ENCODE measurements at regions not wholly inside any gene's neighbourhood (a gene's known extent, or its start where the extent isn't known, plus 50 kb on each side); places are given as distances from the start of the nearest gene placed in this dataset.

DNA sequence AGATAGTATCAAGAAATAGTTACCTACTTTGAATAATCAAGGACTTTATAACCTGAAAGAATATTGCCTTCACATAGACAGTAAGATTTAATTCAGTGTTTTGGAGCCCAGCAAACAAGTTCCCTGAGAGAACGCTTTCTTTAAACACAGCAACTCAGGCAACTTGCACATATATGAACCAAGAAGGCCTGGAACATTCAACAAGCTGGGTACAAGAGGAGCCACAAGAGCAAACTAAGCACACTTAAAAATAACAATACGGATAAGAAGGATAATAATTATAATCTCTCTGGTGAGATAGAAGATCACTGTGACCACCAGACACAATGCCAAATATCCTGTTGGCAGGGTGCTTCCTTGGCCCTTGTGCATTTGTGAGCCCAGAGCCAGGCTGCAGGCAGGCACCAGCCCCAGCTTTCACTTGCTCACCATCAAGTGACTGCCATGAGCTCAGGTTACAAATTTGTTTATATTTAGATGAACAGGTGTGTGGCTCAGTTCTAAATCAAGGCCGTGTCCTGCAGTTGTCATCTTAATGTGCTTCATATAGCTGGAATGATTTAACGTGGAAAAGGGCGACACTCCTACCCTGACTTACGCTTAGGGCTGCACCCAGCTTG, 446.6 kb downstream of the IRS1 start:
- no peaks in the 10 kb centered on the region for H3K27me3 ChIP-seq (ENCODE audit: control insufficient read depth in 3 of 3, insufficient read depth in 3 of 3, low read length in 2 of 3)
- H3K4me1 ChIP-seq (ENCODE audit: control insufficient read depth in 5 of 5, insufficient read depth in 5 of 5, low read length in 5 of 5) = peaks cover 0 to 13% (median 6%) of the 10 kb centered on the region in 5 donors
- TF ChIP-seq, protein P1, sequence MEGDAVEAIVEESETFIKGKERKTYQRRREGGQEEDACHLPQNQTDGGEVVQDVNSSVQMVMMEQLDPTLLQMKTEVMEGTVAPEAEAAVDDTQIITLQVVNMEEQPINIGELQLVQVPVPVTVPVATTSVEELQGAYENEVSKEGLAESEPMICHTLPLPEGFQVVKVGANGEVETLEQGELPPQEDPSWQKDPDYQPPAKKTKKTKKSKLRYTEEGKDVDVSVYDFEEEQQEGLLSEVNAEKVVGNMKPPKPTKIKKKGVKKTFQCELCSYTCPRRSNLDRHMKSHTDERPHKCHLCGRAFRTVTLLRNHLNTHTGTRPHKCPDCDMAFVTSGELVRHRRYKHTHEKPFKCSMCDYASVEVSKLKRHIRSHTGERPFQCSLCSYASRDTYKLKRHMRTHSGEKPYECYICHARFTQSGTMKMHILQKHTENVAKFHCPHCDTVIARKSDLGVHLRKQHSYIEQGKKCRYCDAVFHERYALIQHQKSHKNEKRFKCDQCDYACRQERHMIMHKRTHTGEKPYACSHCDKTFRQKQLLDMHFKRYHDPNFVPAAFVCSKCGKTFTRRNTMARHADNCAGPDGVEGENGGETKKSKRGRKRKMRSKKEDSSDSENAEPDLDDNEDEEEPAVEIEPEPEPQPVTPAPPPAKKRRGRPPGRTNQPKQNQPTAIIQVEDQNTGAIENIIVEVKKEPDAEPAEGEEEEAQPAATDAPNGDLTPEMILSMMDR (IDR thresholded peaks at IDR 0.05; ENCODE audit: control extremely low read depth, extremely low read depth) = no peak
- H3K36me3 ChIP-seq (ENCODE audit: control insufficient read depth in 4 of 4, insufficient read depth in 4 of 4, low read length in 4 of 4) = no peaks in the 10 kb centered on the region
- H3K9ac ChIP-seq (ENCODE audit: insufficient read depth in 1 of 2, low read length in 2 of 2) = no peak overlapping the region
- no peak for DNase-seq
- H3K9me3 ChIP-seq (ENCODE audit: control insufficient read depth in 4 of 4, insufficient read depth in 3 of 4, low read length in 3 of 4) = no peaks in the 10 kb centered on the region
- ATAC-seq (ENCODE audit: insufficient read depth, low FRiP score) = no peak
- 87 to 89% methylated on average over 6 of the region's 6 CpGs for WGBS, 2 donors
- no peak overlapping the region for H3K27ac ChIP-seq (ENCODE audit: low read depth in 1 of 2, low read length in 1 of 2)
- no peak overlapping the region for H3K4me3 ChIP-seq

DNA sequence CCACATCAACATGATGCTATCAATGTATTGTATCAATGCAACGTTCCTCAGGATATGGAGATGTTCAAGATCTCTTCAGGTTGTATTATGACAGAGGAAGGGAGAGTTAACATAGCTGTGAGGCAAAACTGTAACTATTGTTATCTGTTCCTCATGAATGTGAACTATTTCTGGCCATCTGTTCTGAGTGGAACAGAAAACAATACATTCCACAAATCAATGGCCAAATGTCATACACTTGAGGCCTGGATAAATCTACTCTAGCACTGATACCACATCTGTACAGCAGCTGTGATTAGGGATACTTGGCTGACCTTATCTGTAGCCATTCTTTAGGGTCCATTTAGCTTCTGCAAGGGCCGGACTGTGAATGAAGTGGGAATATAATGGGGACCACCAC, 447.9 kb downstream of the IRS1 start:
- Histone ChIP-seq H3K27ac (ENCODE audit: low read depth in 1 of 2, low read length in 1 of 2) (no peak overlapping the region), H3K9ac (ENCODE audit: insufficient read depth in 1 of 2, low read length in 2 of 2) (no peak overlapping the region), H3K4me1 (ENCODE audit: control insufficient read depth in 5 of 5, insufficient read depth in 5 of 5, low read length in 5 of 5) (peaks cover 0 to 20% (median 6%) of the 10 kb centered on the region in 5 donors), H3K9me3 (ENCODE audit: control insufficient read depth in 4 of 4, insufficient read depth in 3 of 4, low read length in 3 of 4) (no peaks in the 10 kb centered on the region), H3K36me3 (ENCODE audit: control insufficient read depth in 4 of 4, insufficient read depth in 4 of 4, low read length in 4 of 4) (no peaks in the 10 kb centered on the region), H3K27me3 (ENCODE audit: control insufficient read depth in 3 of 3, insufficient read depth in 3 of 3, low read length in 2 of 3) (no peaks in the 10 kb centered on the region), H3K4me3 (no peak overlapping the region)
- ATAC-seq (ENCODE audit: insufficient read depth, low FRiP score) (no peak), DNase-seq (no peak)
- 79 to 86% methylated on average over 2 of the region's 2 CpGs for WGBS, 2 donors
- TF ChIP-seq, protein P1 (IDR thresholded peaks at IDR 0.05; ENCODE audit: control extremely low read depth, extremely low read depth) = no peak

DNA sequence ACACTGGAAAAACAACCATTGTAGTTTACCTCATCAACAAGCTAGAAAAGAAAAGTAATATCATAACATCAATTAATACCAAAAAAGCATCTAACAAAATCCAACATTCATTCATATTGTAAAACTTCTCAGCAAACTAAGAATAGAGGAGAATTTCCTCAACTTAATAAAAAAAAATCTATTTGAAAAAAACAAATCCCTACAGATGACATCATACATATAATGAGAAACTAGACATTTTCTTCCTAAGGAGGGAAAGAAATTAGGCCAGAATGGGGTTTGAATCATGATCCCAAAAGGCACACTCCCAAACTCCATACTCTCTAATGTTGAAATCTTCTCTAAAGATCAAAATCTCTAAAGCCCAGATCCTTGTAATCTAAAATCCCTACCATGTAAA, 460.0 kb downstream of the IRS1 start:
- TF ChIP-seq, protein P1 (IDR thresholded peaks at IDR 0.05; ENCODE audit: control extremely low read depth, extremely low read depth) = no peak
- no peaks in the 10 kb centered on the region for H3K27me3 ChIP-seq (ENCODE audit: control insufficient read depth in 3 of 3, insufficient read depth in 3 of 3, low read length in 2 of 3)
- H3K36me3 ChIP-seq (ENCODE audit: control insufficient read depth in 4 of 4, insufficient read depth in 4 of 4, low read length in 4 of 4) = no peaks in the 10 kb centered on the region
- no peak for ATAC-seq (ENCODE audit: insufficient read depth, low FRiP score)
- H3K9ac ChIP-seq (ENCODE audit: insufficient read depth in 1 of 2, low read length in 2 of 2) = no peak overlapping the region
- H3K4me1 ChIP-seq (ENCODE audit: control insufficient read depth in 5 of 5, insufficient read depth in 5 of 5, low read length in 5 of 5) = peaks cover 0 to 14% (median 6%) of the 10 kb centered on the region in 5 donors
- no peak overlapping the region for H3K27ac ChIP-seq (ENCODE audit: low read depth in 1 of 2, low read length in 1 of 2)
- no peaks in the 10 kb centered on the region for H3K9me3 ChIP-seq (ENCODE audit: control insufficient read depth in 4 of 4, insufficient read depth in 3 of 4, low read length in 3 of 4)
- H3K4me3 ChIP-seq = no peak overlapping the region
- DNase-seq = no peak

- H3K4me3 ChIP-seq = no peak overlapping the region
- no peak for DNase-seq
- H3K27me3 ChIP-seq (ENCODE audit: control insufficient read depth in 3 of 3, insufficient read depth in 3 of 3, low read length in 2 of 3) = no peaks in the 10 kb centered on the region
- H3K4me1 ChIP-seq (ENCODE audit: control insufficient read depth in 5 of 5, insufficient read depth in 5 of 5, low read length in 5 of 5) = peaks cover 0 to 14% (median 8%) of the 10 kb centered on the region in 5 donors
- no peak overlapping the region for H3K9ac ChIP-seq (ENCODE audit: insufficient read depth in 1 of 2, low read length in 2 of 2)
- no peaks in the 10 kb centered on the region for H3K9me3 ChIP-seq (ENCODE audit: control insufficient read depth in 4 of 4, insufficient read depth in 3 of 4, low read length in 3 of 4)
- no peak for ATAC-seq (ENCODE audit: insufficient read depth, low FRiP score)
- no peak overlapping the region for H3K27ac ChIP-seq (ENCODE audit: low read depth in 1 of 2, low read length in 1 of 2)
- TF ChIP-seq, protein P1 (IDR thresholded peaks at IDR 0.05; ENCODE audit: control extremely low read depth, extremely low read depth) = no peak
- H3K36me3 ChIP-seq (ENCODE audit: control insufficient read depth in 4 of 4, insufficient read depth in 4 of 4, low read length in 4 of 4) = no peaks in the 10 kb centered on the region
Observed at GRCh38 chr2:226338825-226339224, 460.8 kb downstream of the IRS1 start.

All from lung (tissue), 11 donors.